ENCODE measurements at regions not wholly inside any gene's neighbourhood (a gene's known extent, or its start where the extent isn't known, plus 50 kb on each side); places are given as distances from the start of the nearest gene placed in this dataset.

GRCh38 chr11:34783816-34784317 lies 132.3 kb downstream of the APIP start:
- TF ChIP-seq, protein P1, sequence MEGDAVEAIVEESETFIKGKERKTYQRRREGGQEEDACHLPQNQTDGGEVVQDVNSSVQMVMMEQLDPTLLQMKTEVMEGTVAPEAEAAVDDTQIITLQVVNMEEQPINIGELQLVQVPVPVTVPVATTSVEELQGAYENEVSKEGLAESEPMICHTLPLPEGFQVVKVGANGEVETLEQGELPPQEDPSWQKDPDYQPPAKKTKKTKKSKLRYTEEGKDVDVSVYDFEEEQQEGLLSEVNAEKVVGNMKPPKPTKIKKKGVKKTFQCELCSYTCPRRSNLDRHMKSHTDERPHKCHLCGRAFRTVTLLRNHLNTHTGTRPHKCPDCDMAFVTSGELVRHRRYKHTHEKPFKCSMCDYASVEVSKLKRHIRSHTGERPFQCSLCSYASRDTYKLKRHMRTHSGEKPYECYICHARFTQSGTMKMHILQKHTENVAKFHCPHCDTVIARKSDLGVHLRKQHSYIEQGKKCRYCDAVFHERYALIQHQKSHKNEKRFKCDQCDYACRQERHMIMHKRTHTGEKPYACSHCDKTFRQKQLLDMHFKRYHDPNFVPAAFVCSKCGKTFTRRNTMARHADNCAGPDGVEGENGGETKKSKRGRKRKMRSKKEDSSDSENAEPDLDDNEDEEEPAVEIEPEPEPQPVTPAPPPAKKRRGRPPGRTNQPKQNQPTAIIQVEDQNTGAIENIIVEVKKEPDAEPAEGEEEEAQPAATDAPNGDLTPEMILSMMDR (conservative IDR thresholded peaks at IDR 0.05; ENCODE audit: low read length): no peak
- TF ChIP-seq EZH2phosphoT487 (IDR thresholded peaks at IDR 0.05; ENCODE audit: borderline replicate concordance): no peak
